A673 (cell line): ENCODE measurements at regions not wholly inside any gene's neighbourhood (a gene's known extent, or its start where the extent isn't known, plus 50 kb on each side); places are given as distances from the start of the nearest gene placed in this dataset.

Experiments
- BruUV-seq: library from RNA; stranded (reverse); fragments of 400-500 nt; replicated peaks from 2 replicates; lab custom pipeline; 2021; lab: Mats Ljungman, UMichigan
- CTCF ChIA-PET: fragments of 300-600 bp; sonication (Branson Sonifier 250); formaldehyde crosslinking; loops from one replicate; lab custom pipeline; 2022; ENCODE audit warnings: antibody characterized with exemption; lab: Charles Lee
- POLR2A ChIA-PET: fragments of 300-600 bp; sonication (Branson Sonifier 250); formaldehyde crosslinking; loops from one replicate; lab custom pipeline; 2022; ENCODE audit warnings: antibody characterized with exemption; ENCODE audit not compliant: low non-redundant PET; lab: Charles Lee
- DNase-seq: peaks from one replicate; pipeline ENCODE4 v3.0.0-alpha.2; 2015; ENCODE audit warnings: low spot score
- H3K27ac ChIP-seq: fragments of 200-600 bp; sonication (generic); 2 replicates; pipeline ENCODE4 v1.5.1; 2016; ENCODE audit warnings: mixed run types, low read depth, mild to moderate bottlenecking, mixed read lengths, antibody characterized with exemption, low read length; ENCODE audit not compliant: poor library complexity, severe bottlenecking
- H3K27me3 ChIP-seq: fragments of 200-600 bp; sonication (generic); replicated peaks from 2 replicates; pipeline ENCODE4 v1.6.1; 2017; ENCODE audit warnings: mixed run types, low read depth, mild to moderate bottlenecking, mixed read lengths, antibody characterized with exemption, low read length; ENCODE audit not compliant: insufficient read depth, poor library complexity
- H3K36me3 ChIP-seq: fragments of 200-600 bp; sonication (generic); 2 replicates; pipeline ENCODE4 v1.6.1; 2016; ENCODE audit warnings: mixed run types, mild to moderate bottlenecking, mixed read lengths, antibody characterized with exemption, low read length; ENCODE audit not compliant: insufficient read depth, poor library complexity, severe bottlenecking
- H3K4me1 ChIP-seq: fragments of 200-600 bp; sonication (generic); 2 replicates; pipeline ENCODE4 v1.6.1; 2017; ENCODE audit warnings: mixed run types, mild to moderate bottlenecking, mixed read lengths, antibody characterized with exemption, low read length; ENCODE audit not compliant: insufficient read depth, poor library complexity, severe bottlenecking
- H3K4me3 ChIP-seq: fragments of 200-600 bp; sonication (generic); 2 replicates; pipeline ENCODE4 v1.5.1; 2016; ENCODE audit warnings: low read depth, mixed run types, mild to moderate bottlenecking, mixed read lengths, low read length; ENCODE audit not compliant: poor library complexity, severe bottlenecking
- H3K9me3 ChIP-seq: fragments of 200-600 bp; sonication (generic); 2 replicates; pipeline ENCODE4 v1.6.1; 2016; ENCODE audit warnings: mixed run types, low read depth, mild to moderate bottlenecking, mixed read lengths, antibody characterized with exemption, low read length; ENCODE audit not compliant: poor library complexity, severe bottlenecking
- EZH2 ChIP-seq: fragments of 200-600 bp; sonication (generic); IDR thresholded peaks from 2 replicates; pipeline ENCODE4 v1.6.1; 2017; ENCODE audit warnings: borderline replicate concordance, low read depth, mild to moderate bottlenecking, mixed read lengths, antibody characterized with exemption, low read length; ENCODE audit not compliant: poor library complexity, severe bottlenecking
- intact Hi-C: fragments of 100-400 bp; cut with micrococcal nuclease; formaldehyde crosslinking; loops from one replicate; pipeline ENCODE4 v1.10.0; 2022; ENCODE audit not compliant: unreplicated experiment
- TF ChIP-seq, protein P1 (sequence below): fragments of 300-800, 200-600 bp; sonication (generic); conservative IDR thresholded peaks from 2 replicates; pipeline ENCODE4 v1.5.1; 2017; ENCODE audit warnings: low read depth, mild to moderate bottlenecking, antibody characterized with exemption, low read length, moderate library complexity, mixed read lengths

DNA sequence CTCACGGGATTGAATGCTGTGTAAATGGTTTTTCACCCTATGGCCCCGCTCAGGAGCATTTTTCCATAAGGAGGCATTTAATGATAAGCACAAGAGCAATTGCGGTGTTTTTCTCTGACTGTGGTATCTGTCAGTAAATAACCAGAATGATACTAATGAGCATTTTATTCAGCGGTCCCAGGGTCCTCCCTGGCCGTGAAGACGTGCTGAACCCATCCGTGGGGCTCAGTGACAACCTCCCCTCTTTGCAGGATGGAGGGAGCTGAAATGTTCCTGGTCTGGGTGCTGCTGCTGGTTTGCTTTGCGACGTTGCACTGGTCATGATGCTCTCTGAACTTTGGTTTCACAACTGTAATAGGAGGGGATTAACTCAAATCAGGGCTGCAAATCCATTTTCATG, 625.6 kb downstream of the AACS start:
- DNase-seq = no peak
- H3K36me3 ChIP-seq = no peaks in the 10 kb centered on the region
- intact Hi-C loops = no loop called here
- H3K27ac ChIP-seq = no peak overlapping the region
- no TSS peak for BruUV-seq
- H3K4me1 ChIP-seq = no peaks in the 10 kb centered on the region
- peaks cover 26% of the 10 kb centered on the region for H3K27me3 ChIP-seq
- H3K9me3 ChIP-seq = no peaks in the 10 kb centered on the region
- no peak for TF ChIP-seq EZH2
- TF ChIP-seq, protein P1, sequence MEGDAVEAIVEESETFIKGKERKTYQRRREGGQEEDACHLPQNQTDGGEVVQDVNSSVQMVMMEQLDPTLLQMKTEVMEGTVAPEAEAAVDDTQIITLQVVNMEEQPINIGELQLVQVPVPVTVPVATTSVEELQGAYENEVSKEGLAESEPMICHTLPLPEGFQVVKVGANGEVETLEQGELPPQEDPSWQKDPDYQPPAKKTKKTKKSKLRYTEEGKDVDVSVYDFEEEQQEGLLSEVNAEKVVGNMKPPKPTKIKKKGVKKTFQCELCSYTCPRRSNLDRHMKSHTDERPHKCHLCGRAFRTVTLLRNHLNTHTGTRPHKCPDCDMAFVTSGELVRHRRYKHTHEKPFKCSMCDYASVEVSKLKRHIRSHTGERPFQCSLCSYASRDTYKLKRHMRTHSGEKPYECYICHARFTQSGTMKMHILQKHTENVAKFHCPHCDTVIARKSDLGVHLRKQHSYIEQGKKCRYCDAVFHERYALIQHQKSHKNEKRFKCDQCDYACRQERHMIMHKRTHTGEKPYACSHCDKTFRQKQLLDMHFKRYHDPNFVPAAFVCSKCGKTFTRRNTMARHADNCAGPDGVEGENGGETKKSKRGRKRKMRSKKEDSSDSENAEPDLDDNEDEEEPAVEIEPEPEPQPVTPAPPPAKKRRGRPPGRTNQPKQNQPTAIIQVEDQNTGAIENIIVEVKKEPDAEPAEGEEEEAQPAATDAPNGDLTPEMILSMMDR = no peak
- ChIA-PET CTCF (no interaction called here), POLR2A (no interaction called here)
- no peak overlapping the region for H3K4me3 ChIP-seq

DNA sequence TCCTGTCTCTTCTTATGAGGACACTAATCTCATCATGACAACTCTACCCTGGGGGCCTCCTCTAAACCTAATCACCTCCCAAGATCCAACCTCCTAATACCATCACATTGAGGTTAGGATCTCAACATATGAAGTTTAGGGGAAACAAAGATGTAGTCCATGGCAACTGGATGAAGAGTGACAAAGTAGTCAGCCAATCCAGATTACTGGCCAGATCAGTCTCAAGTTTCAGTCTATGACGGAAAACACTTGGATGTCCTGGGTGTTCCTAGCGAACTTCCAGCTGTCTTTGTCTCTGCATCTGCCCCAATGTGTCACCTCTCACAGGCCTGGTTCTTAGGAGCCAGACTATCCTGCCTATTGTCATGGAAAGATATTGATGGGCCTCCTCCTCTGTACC, 630.8 kb downstream of the AACS start:
- peaks cover 12% of the 10 kb centered on the region for H3K27me3 ChIP-seq
- no peak for DNase-seq
- no peak overlapping the region for H3K27ac ChIP-seq
- TF ChIP-seq, protein P1 = no peak
- TF ChIP-seq EZH2 = no peak
- ChIA-PET CTCF (no interaction called here), POLR2A (no interaction called here)
- H3K4me1 ChIP-seq = no peaks in the 10 kb centered on the region
- no peak overlapping the region for H3K4me3 ChIP-seq
- no peaks in the 10 kb centered on the region for H3K36me3 ChIP-seq
- H3K9me3 ChIP-seq = no peaks in the 10 kb centered on the region
- intact Hi-C loops = no loop called here
- no TSS peak for BruUV-seq

DNA sequence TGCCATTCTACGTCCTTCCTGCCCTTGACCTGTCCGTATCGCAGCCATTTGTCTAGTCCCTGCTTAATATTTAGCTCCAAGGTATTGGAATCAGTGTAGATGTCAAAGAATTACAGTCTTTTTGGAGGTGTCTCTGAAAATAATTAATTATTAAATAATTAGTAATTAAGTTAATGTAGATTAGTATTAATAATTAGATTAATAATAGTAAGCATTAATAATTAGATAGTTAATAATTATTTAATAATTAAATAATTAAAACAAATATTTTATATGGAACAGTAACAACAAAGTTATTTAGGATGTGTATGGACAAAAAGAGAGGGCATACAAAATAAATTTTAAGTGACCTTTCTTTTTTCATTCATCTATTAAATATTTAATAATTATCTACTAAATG, 639.6 kb downstream of the AACS start:
- no TSS peak for BruUV-seq

More for the DNA sequence above, 639.6 kb downstream of the AACS start:
- TF ChIP-seq, protein P1 = no peak
- no peak for TF ChIP-seq EZH2
- DNase-seq = no peak
- intact Hi-C loops = no loop called here
- H3K9me3 ChIP-seq = no peaks in the 10 kb centered on the region
- no peak overlapping the region for H3K4me3 ChIP-seq
- CTCF ChIA-PET = no interaction called here
- peaks cover 10% of the 10 kb centered on the region for H3K27me3 ChIP-seq
- POLR2A ChIA-PET = no interaction called here
- no peak overlapping the region for H3K27ac ChIP-seq
- H3K36me3 ChIP-seq = no peaks in the 10 kb centered on the region
- H3K4me1 ChIP-seq = no peaks in the 10 kb centered on the region
